Gastrocnemius medialis (tissue), 4 donors: ENCODE measurements at regions not wholly inside any gene's neighbourhood (a gene's known extent, or its start where the extent isn't known, plus 50 kb on each side); places are given as distances from the start of the nearest gene placed in this dataset.

Experiments
- POLR2A ChIP-seq, 2 donors: fragments of 450-650 bp; IDR thresholded peaks; one replicate each; pipeline ENCODE4 v1.6.1; 2017; ENCODE audit warnings: antibody characterized with exemption in 2 of 2, mild to moderate bottlenecking in 2 of 2, moderate library complexity in 2 of 2
- TF ChIP-seq, protein P1 (sequence below), 5 experiments: fragments of 450-650 bp in 3 of 5; fragments of 200-600 bp in 2 of 5; sonication (generic) in 2 of 5; IDR thresholded peaks in 4 of 5; conservative IDR thresholded peaks in 1 of 5; 1 replicate in 4 of 5; 2 replicates in 1 of 5; pipeline ENCODE4 v1.5.1; 2016 to 2019; ENCODE audit warnings: antibody characterized with exemption in 5 of 5, mild to moderate bottlenecking in 3 of 5, moderate library complexity in 3 of 5

DNA sequence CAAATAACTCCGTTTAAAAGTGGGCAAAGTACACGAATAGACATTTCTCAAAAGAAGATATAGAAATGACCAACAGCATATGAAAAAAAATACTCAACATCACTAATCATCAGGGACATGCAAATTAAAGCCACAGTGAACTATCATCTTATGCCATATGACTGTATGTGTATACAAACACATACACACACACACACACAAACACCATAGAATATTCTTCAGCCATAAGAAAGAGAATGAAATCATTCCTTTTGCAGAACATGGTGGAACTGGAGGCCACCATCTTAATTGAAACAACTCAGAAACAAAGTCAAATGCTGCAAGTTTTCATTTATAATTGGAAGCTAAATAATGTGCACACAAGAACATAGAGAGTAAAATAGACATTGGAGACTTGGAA, 1019.4 kb downstream of the KCNMA1 start:
- TF ChIP-seq, protein P1, sequence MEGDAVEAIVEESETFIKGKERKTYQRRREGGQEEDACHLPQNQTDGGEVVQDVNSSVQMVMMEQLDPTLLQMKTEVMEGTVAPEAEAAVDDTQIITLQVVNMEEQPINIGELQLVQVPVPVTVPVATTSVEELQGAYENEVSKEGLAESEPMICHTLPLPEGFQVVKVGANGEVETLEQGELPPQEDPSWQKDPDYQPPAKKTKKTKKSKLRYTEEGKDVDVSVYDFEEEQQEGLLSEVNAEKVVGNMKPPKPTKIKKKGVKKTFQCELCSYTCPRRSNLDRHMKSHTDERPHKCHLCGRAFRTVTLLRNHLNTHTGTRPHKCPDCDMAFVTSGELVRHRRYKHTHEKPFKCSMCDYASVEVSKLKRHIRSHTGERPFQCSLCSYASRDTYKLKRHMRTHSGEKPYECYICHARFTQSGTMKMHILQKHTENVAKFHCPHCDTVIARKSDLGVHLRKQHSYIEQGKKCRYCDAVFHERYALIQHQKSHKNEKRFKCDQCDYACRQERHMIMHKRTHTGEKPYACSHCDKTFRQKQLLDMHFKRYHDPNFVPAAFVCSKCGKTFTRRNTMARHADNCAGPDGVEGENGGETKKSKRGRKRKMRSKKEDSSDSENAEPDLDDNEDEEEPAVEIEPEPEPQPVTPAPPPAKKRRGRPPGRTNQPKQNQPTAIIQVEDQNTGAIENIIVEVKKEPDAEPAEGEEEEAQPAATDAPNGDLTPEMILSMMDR (IDR thresholded peaks at IDR 0.05 in 4 of 5, conservative IDR thresholded peaks at IDR 0.05 in 1 of 5), result no peak
- no peak for TF ChIP-seq POLR2A (IDR thresholded peaks at IDR 0.05)
